GM23248 (cell line): ENCODE measurements at regions not wholly inside any gene's neighbourhood (a gene's known extent, or its start where the extent isn't known, plus 50 kb on each side); places are given as distances from the start of the nearest gene placed in this dataset.

Source experiments
- EZH2 ChIP-seq: fragments of 200-600 bp; sonication (generic); IDR thresholded peaks from 2 replicates; pipeline ENCODE4 v1.6.1; 2018; ENCODE audit warnings: antibody characterized with exemption, mild to moderate bottlenecking; ENCODE audit not compliant: insufficient read depth, poor library complexity, severe bottlenecking
- EZH2phosphoT487 ChIP-seq: fragments of 200-600 bp; sonication (generic); IDR thresholded peaks from 2 replicates; pipeline ENCODE4 v1.6.1; 2018; ENCODE audit warnings: antibody characterized with exemption, moderate library complexity, mild to moderate bottlenecking, low read depth; ENCODE audit not compliant: insufficient read depth

GRCh38 chr6:54993294-54993693, 146.7 kb downstream of the FAM83B start:
- TF ChIP-seq EZH2 (no peak), EZH2phosphoT487 (no peak)
